ENCODE measurements at regions not wholly inside any gene's neighbourhood (a gene's known extent, or its start where the extent isn't known, plus 50 kb on each side); places are given as distances from the start of the nearest gene placed in this dataset.
A peak's percentile ranks its signal among the peaks of the same experiment; 100 is the strongest.
"Not testable (repeated sequence)": the region's sequence is repeated elsewhere in the genome, so short reads cannot be mapped to it uniquely, and the experiment has no call there.

GRCh38 chr1:224012807-224013434 lies 101.0 kb upstream of the FBXO28 start:
- not testable (repeated sequence) for H3K9me3 Mint-ChIP-seq; H3K27ac Mint-ChIP-seq; H3K36me3 Mint-ChIP-seq (ENCODE audit: low read depth); H3K4me3 Mint-ChIP-seq; H3K27me3 Mint-ChIP-seq (ENCODE audit: low read depth); H3K4me1 Mint-ChIP-seq (ENCODE audit: low read depth)

GRCh38 chr1:224012162-224012561 lies 101.7 kb upstream of the FBXO28 start:
- not testable (repeated sequence) for H3K4me1 Mint-ChIP-seq (ENCODE audit: low read depth); H3K4me3 Mint-ChIP-seq; H3K27ac Mint-ChIP-seq; H3K9me3 Mint-ChIP-seq; H3K27me3 Mint-ChIP-seq (ENCODE audit: low read depth)
- peaks cover 12% of the 10 kb centered on the region for H3K36me3 Mint-ChIP-seq (ENCODE audit: low read depth)

GRCh38 chr1:224011751-224012150 lies 102.2 kb upstream of the FBXO28 start:
- H3K27ac Mint-ChIP-seq; H3K27me3 Mint-ChIP-seq (ENCODE audit: low read depth); H3K9me3 Mint-ChIP-seq; H3K4me1 Mint-ChIP-seq (ENCODE audit: low read depth); H3K4me3 Mint-ChIP-seq: not testable (repeated sequence)
- peaks cover 15% of the 10 kb centered on the region for H3K36me3 Mint-ChIP-seq (ENCODE audit: low read depth)

- H3K27me3 Mint-ChIP-seq (ENCODE audit: low read depth); H3K9me3 Mint-ChIP-seq; H3K27ac Mint-ChIP-seq: not testable (repeated sequence)
Measured at GRCh38 chr1:224011153-224011552, 102.8 kb upstream of the FBXO28 start.

GRCh38 chr1:224005973-224006372 lies 107.9 kb upstream of the FBXO28 start:
- H3K36me3 Mint-ChIP-seq (ENCODE audit: low read depth), result peaks cover 26% of the 10 kb centered on the region
- H3K9me3 Mint-ChIP-seq, result peaks cover 11% of the 10 kb centered on the region
- not testable (repeated sequence) for H3K4me1 Mint-ChIP-seq (ENCODE audit: low read depth); H3K4me3 Mint-ChIP-seq; H3K27me3 Mint-ChIP-seq (ENCODE audit: low read depth); H3K27ac Mint-ChIP-seq

More at GRCh38 chr1:224011153-224011552, 102.8 kb upstream of the FBXO28 start:
- H3K36me3 Mint-ChIP-seq (ENCODE audit: low read depth), result peaks cover 17% of the 10 kb centered on the region
- not testable (repeated sequence) for H3K4me1 Mint-ChIP-seq (ENCODE audit: low read depth); H3K4me3 Mint-ChIP-seq

- Mint-ChIP-seq H3K36me3 (ENCODE audit: low read depth) (peaks cover 26% of the 10 kb centered on the region), H3K9me3 (peaks cover 11% of the 10 kb centered on the region), H3K27ac (peak overlapping the region; percentile 1)
- H3K27me3 Mint-ChIP-seq (ENCODE audit: low read depth); H3K4me1 Mint-ChIP-seq (ENCODE audit: low read depth); H3K4me3 Mint-ChIP-seq: not testable (repeated sequence)
Measured at GRCh38 chr1:224004552-224005315, 109.2 kb upstream of the FBXO28 start.

- not testable (repeated sequence) for H3K4me1 Mint-ChIP-seq (ENCODE audit: low read depth); H3K4me3 Mint-ChIP-seq; H3K27ac Mint-ChIP-seq; H3K27me3 Mint-ChIP-seq (ENCODE audit: low read depth)
- Mint-ChIP-seq H3K9me3 (peaks cover 11% of the 10 kb centered on the region), H3K36me3 (ENCODE audit: low read depth) (peaks cover 27% of the 10 kb centered on the region)
Measured at GRCh38 chr1:224003896-224004295, 110.0 kb upstream of the FBXO28 start.

- peaks cover 22% of the 10 kb centered on the region for H3K36me3 Mint-ChIP-seq (ENCODE audit: low read depth)
- not testable (repeated sequence) for H3K27me3 Mint-ChIP-seq (ENCODE audit: low read depth)
Measured at GRCh38 chr1:224001757-224002156, 112.2 kb upstream of the FBXO28 start.

GRCh38 chr1:223999761-224000160 lies 114.2 kb upstream of the FBXO28 start:
- not testable (repeated sequence) for H3K4me3 Mint-ChIP-seq; H3K27me3 Mint-ChIP-seq (ENCODE audit: low read depth); H3K27ac Mint-ChIP-seq; H3K9me3 Mint-ChIP-seq; H3K4me1 Mint-ChIP-seq (ENCODE audit: low read depth)
- H3K36me3 Mint-ChIP-seq (ENCODE audit: low read depth), result peaks cover 16% of the 10 kb centered on the region

More at GRCh38 chr1:224001757-224002156, 112.2 kb upstream of the FBXO28 start:
- not testable (repeated sequence) for H3K27ac Mint-ChIP-seq; H3K4me3 Mint-ChIP-seq; H3K9me3 Mint-ChIP-seq; H3K4me1 Mint-ChIP-seq (ENCODE audit: low read depth)

GRCh38 chr1:223998676-223999455 lies 115.0 kb upstream of the FBXO28 start:
- not testable (repeated sequence) for H3K27ac Mint-ChIP-seq; H3K9me3 Mint-ChIP-seq; H3K4me3 Mint-ChIP-seq; H3K4me1 Mint-ChIP-seq (ENCODE audit: low read depth); H3K27me3 Mint-ChIP-seq (ENCODE audit: low read depth)
- H3K36me3 Mint-ChIP-seq (ENCODE audit: low read depth), result peaks cover 10% of the 10 kb centered on the region

GRCh38 chr1:223996376-223996775 lies 117.5 kb upstream of the FBXO28 start:
- not testable (repeated sequence) for H3K9me3 Mint-ChIP-seq; H3K27me3 Mint-ChIP-seq (ENCODE audit: low read depth); H3K4me3 Mint-ChIP-seq; H3K27ac Mint-ChIP-seq
- Mint-ChIP-seq H3K4me1 (ENCODE audit: low read depth) (peaks cover 11% of the 10 kb centered on the region), H3K36me3 (ENCODE audit: low read depth) (peaks cover 12% of the 10 kb centered on the region)

GRCh38 chr1:223992456-223993246 lies 121.3 kb upstream of the FBXO28 start:
- H3K27ac Mint-ChIP-seq, result peak overlapping the region; percentile 100
- H3K9me3 Mint-ChIP-seq; H3K36me3 Mint-ChIP-seq (ENCODE audit: low read depth); H3K27me3 Mint-ChIP-seq (ENCODE audit: low read depth); H3K4me1 Mint-ChIP-seq (ENCODE audit: low read depth): not testable (repeated sequence)
- peak overlapping the region; percentile 96 for H3K4me3 Mint-ChIP-seq

- not testable (repeated sequence) for H3K27ac Mint-ChIP-seq; H3K4me3 Mint-ChIP-seq; H3K27me3 Mint-ChIP-seq (ENCODE audit: low read depth); H3K9me3 Mint-ChIP-seq; H3K36me3 Mint-ChIP-seq (ENCODE audit: low read depth); H3K4me1 Mint-ChIP-seq (ENCODE audit: low read depth)
Measured at GRCh38 chr1:223991297-223991857, 122.5 kb upstream of the FBXO28 start.

GRCh38 chr1:223961985-223962384 lies 116.2 kb upstream of the TP53BP2 start:
- not testable (repeated sequence) for H3K4me3 Mint-ChIP-seq; H3K4me1 Mint-ChIP-seq (ENCODE audit: low read depth); H3K27ac Mint-ChIP-seq; H3K9me3 Mint-ChIP-seq; H3K36me3 Mint-ChIP-seq (ENCODE audit: low read depth); H3K27me3 Mint-ChIP-seq (ENCODE audit: low read depth)

Measured in T-helper 1 cell treated with Interleukin-12 subunit alpha and Interleukin-12 subunit beta and Interleukin-4 antibody, amounts not matched to agents 30 μg/mL and 1 μg/mL, for 36 hours (primary cell).